ENCODE measurements at regions not wholly inside any gene's neighbourhood (a gene's known extent, or its start where the extent isn't known, plus 50 kb on each side); places are given as distances from the start of the nearest gene placed in this dataset.

GRCh38 chr4:130922955-130923354 lies 1827.0 kb downstream of the C4orf33 start:
- TF ChIP-seq ARNT (IDR thresholded peaks at IDR 0.05) (no peak), HDGF (IDR thresholded peaks at IDR 0.05; ENCODE audit: borderline replicate concordance) (no peak), ELF4 (IDR thresholded peaks at IDR 0.05) (no peak), FOXK2 (IDR thresholded peaks at IDR 0.05) (no peak), SUZ12 (IDR thresholded peaks at IDR 0.05) (no peak)

All from HEK293T (cell line).